HCT116 (cell line): ENCODE measurements at regions not wholly inside any gene's neighbourhood (a gene's known extent, or its start where the extent isn't known, plus 50 kb on each side); places are given as distances from the start of the nearest gene placed in this dataset.

ENCODE experiments used
- ATAC-seq: fragments of 200-7000 bp; cut with Tn5 transposase; 2 replicates; pipeline ENCODE4 v1.9.1; 2020; ENCODE audit warnings: mild to moderate bottlenecking, moderate library complexity
- BruUV-seq: library from RNA; stranded (reverse); fragments of 400-500 nt; replicated peaks from 2 replicates; lab custom pipeline; 2021; lab: Mats Ljungman, UMichigan
- CTCF ChIA-PET: fragments of 300-600 bp; sonication (Branson Sonifier 250); formaldehyde crosslinking; loops from one replicate; lab custom pipeline; 2021; ENCODE audit warnings: antibody characterized with exemption; lab: Charles Lee
- POLR2A ChIA-PET: fragments of 300-600, 350-600 bp; sonication (Branson Sonifier 250); formaldehyde crosslinking; loops from one replicate; lab custom pipeline; 2021; ENCODE audit warnings: antibody characterized with exemption; lab: Charles Lee
- RAD21 ChIA-PET, 2 experiments: fragments of 300-600 bp; sonication (Branson Sonifier 250); formaldehyde crosslinking; loops; one replicate each; lab custom pipeline; 2023; ENCODE audit warnings: low total read pairs in 2 of 2; ENCODE audit not compliant: uncharacterized antibody in 2 of 2, unreplicated experiment in 2 of 2, low non-redundant PET in 1 of 2; lab: Charles Lee
- DNase-seq: peaks from one replicate; pipeline ENCODE4 v3.0.0-alpha.2; 2010; ENCODE audit warnings: low read depth, low spot score
- H2AFZ ChIP-seq: fragments of 200-600 bp; shearing (Covaris generic), sonication (generic); 2 replicates; pipeline ENCODE4 v1.6.1; 2017; ENCODE audit warnings: low read depth, mixed run types, mixed read lengths, antibody characterized with exemption, low read length; ENCODE audit not compliant: poor library complexity, severe bottlenecking
- H3K27ac ChIP-seq: 2 replicates; pipeline ENCODE4 v1.5.1; 2012; ENCODE audit warnings: low read depth, low read length
- H3K27me3 ChIP-seq: fragments of 200-600 bp; sonication (generic); 2 replicates; pipeline ENCODE4 v1.6.1; 2016; ENCODE audit warnings: mixed run types, low read length, mixed read lengths; ENCODE audit not compliant: insufficient read depth
- H3K36me3 ChIP-seq, 2 experiments: fragments of 200-500 bp in 1 of 2; fragments of 200-600 bp in 1 of 2; sonication (Bioruptor generic) in 1 of 2; sonication (generic) in 1 of 2; 2 replicates each; pipeline versions ENCODE4 v1.5.1 to v1.6.1; 2014 to 2016; ENCODE audit warnings: low read length in 2 of 2, inconsistent platforms in 1 of 2, mixed read lengths in 1 of 2, mixed run types in 1 of 2; ENCODE audit not compliant: insufficient read depth in 2 of 2, control insufficient read depth in 1 of 2
- H3K4me1 ChIP-seq, 2 experiments: fragments of 200-600 bp in 1 of 2; sonication (generic) in 1 of 2; 2 replicates each; pipeline versions ENCODE4 v1.5.1 to v1.6.1; 2012 to 2017; ENCODE audit warnings: low read length in 2 of 2, inconsistent platforms in 1 of 2, mild to moderate bottlenecking in 1 of 2, mixed read lengths in 1 of 2, mixed run types in 1 of 2, moderate library complexity in 1 of 2; ENCODE audit not compliant: insufficient read depth in 2 of 2, control insufficient read depth in 1 of 2
- H3K4me2 ChIP-seq: fragments of 200-600 bp; sonication (generic); 2 replicates; pipeline ENCODE4 v1.6.1; 2017; ENCODE audit warnings: mixed run types, low read length, mixed read lengths
- H3K4me3 ChIP-seq, 2 experiments: fragments of 200-600 bp in 1 of 2; sonication (generic) in 1 of 2; replicated peaks in 1 of 2; 2 replicates each; pipeline ENCODE4 v1.5.1; 2011 to 2016; ENCODE audit warnings: low read length in 2 of 2, control low read depth in 1 of 2, low read depth in 1 of 2, mild to moderate bottlenecking in 1 of 2, mixed read lengths in 1 of 2, mixed run types in 1 of 2
- H3K79me2 ChIP-seq: fragments of 200-600 bp; sonication (generic); 2 replicates; pipeline ENCODE4 v1.6.1; 2017; ENCODE audit warnings: mild to moderate bottlenecking, mixed run types, low read length, moderate library complexity, mixed read lengths; ENCODE audit not compliant: insufficient read depth
- H3K9ac ChIP-seq: fragments of 200-600 bp; sonication (generic); 2 replicates; pipeline ENCODE4 v1.6.1; 2016; ENCODE audit warnings: low read length, mixed read lengths
- H3K9me2 ChIP-seq: fragments of 200-600 bp; sonication (generic), shearing (Covaris generic); 2 replicates; pipeline ENCODE4 v1.6.1; 2017; ENCODE audit warnings: mixed run types, mild to moderate bottlenecking, moderate library complexity; ENCODE audit not compliant: insufficient read depth
- H3K9me3 ChIP-seq, 2 experiments: fragments of 200-500 bp in 1 of 2; fragments of 200-600 bp in 1 of 2; sonication (Bioruptor generic) in 1 of 2; sonication (generic) in 1 of 2; 2 replicates each; pipeline ENCODE4 v1.6.1; 2014 to 2017; ENCODE audit warnings: low read length in 2 of 2, mixed read lengths in 2 of 2, inconsistent platforms in 1 of 2, low read depth in 1 of 2, mild to moderate bottlenecking in 1 of 2, mixed run types in 1 of 2, moderate library complexity in 1 of 2; ENCODE audit not compliant: control insufficient read depth in 1 of 2, insufficient read depth in 1 of 2
- H4K20me1 ChIP-seq: fragments of 200-600 bp; sonication (generic), shearing (Covaris generic); 2 replicates; pipeline ENCODE4 v1.6.1; 2017; ENCODE audit warnings: mixed run types, mild to moderate bottlenecking, moderate library complexity; ENCODE audit not compliant: insufficient read depth
- CBX3 ChIP-seq: IDR thresholded peaks from 2 replicates; pipeline ENCODE4 v1.6.1; 2012; ENCODE audit warnings: low read depth
- CEBPB ChIP-seq: IDR thresholded peaks from 2 replicates; pipeline ENCODE4 v1.6.1; 2012; ENCODE audit warnings: low read depth
- EGR1 ChIP-seq: IDR thresholded peaks from 2 replicates; pipeline ENCODE4 v1.6.1; 2012; ENCODE audit warnings: low read depth
- EZH2 ChIP-seq: fragments of 200-600 bp; sonication (generic); IDR thresholded peaks from 2 replicates; pipeline ENCODE4 v1.6.1; 2017; ENCODE audit warnings: antibody characterized with exemption, mixed run types
- EZH2phosphoT487 ChIP-seq: fragments of 200-600 bp; IDR thresholded peaks from 2 replicates; pipeline ENCODE4 v1.6.1; 2018; ENCODE audit warnings: antibody characterized with exemption, borderline replicate concordance
- FOSL1 ChIP-seq: IDR thresholded peaks from 2 replicates; pipeline ENCODE4 v1.6.1; 2012; ENCODE audit warnings: low read depth
- POLR2A ChIP-seq: IDR thresholded peaks from 2 replicates; pipeline ENCODE4 v1.7.0; 2011; ENCODE audit warnings: borderline replicate concordance; ENCODE audit not compliant: insufficient read depth, insufficient read length; ENCODE audit errors: extremely low read depth
- RAD21 ChIP-seq: IDR thresholded peaks from 2 replicates; pipeline ENCODE4 v1.6.1; 2012; ENCODE audit warnings: low read depth, mild to moderate bottlenecking
- SIN3A ChIP-seq: IDR thresholded peaks from 2 replicates; pipeline ENCODE4 v1.6.1; 2012; ENCODE audit warnings: low read depth
- SP1 ChIP-seq: IDR thresholded peaks from 2 replicates; pipeline ENCODE4 v1.6.1; 2012; ENCODE audit warnings: low read depth
- SRF ChIP-seq: IDR thresholded peaks from 2 replicates; pipeline ENCODE4 v1.6.1; 2012; ENCODE audit warnings: low read depth
- ZBTB33 ChIP-seq: IDR thresholded peaks from 2 replicates; pipeline ENCODE4 v1.6.1; 2011; ENCODE audit warnings: mild to moderate bottlenecking, low read length, moderate library complexity; ENCODE audit not compliant: insufficient replicate concordance; ENCODE audit errors: extremely low read depth
- ZFX ChIP-seq: fragments of 450-650 bp; IDR thresholded peaks from 2 replicates; pipeline ENCODE4 v1.6.1; 2017
- ZNF274 ChIP-seq: fragments of 200-500 bp; sonication (Bioruptor generic); IDR thresholded peaks from 2 replicates; pipeline ENCODE4 v1.6.1; 2014; ENCODE audit warnings: mild to moderate bottlenecking, low read depth, low read length, inconsistent platforms
- intact Hi-C: fragments of 100-400 bp; cut with micrococcal nuclease; formaldehyde crosslinking; loops from 2 replicates; pipeline ENCODE4 v1.10.0; 2022
- TF ChIP-seq, protein P1 (sequence below): IDR thresholded peaks from 2 replicates; pipeline ENCODE4 v1.6.1; 2012
- TF ChIP-seq, protein P2 (sequence below): IDR thresholded peaks from 2 replicates; pipeline ENCODE4 v1.6.1; 2012

GRCh38 chrX:22800360-22800759 lies 199.4 kb upstream of the DDX53 start:
- H2AFZ ChIP-seq = peak overlapping the region; percentile 54
- no peak overlapping the region for H3K4me3 ChIP-seq
- peak overlapping the region; percentile 37 for H3K4me2 ChIP-seq
- no peaks in the 10 kb centered on the region for H4K20me1 ChIP-seq
- H3K36me3 ChIP-seq = no peaks in the 10 kb centered on the region
- no peaks in the 10 kb centered on the region for H3K9me3 ChIP-seq
- ATAC-seq (peak; percentile 61), DNase-seq (no peak)
- BruUV-seq = no TSS peak
- TF ChIP-seq FOSL1 (0 out of 2 replicates have a peak, but pooled peaks have one; percentile 16), CEBPB (no peak), ZNF274 (no peak), EZH2phosphoT487 (no peak), EZH2 (no peak), CBX3 (0 out of 2 replicates have a peak, but pooled peaks have one; percentile 22), SP1 (no peak), SIN3A (no peak), ZFX (no peak), RAD21 (no peak), EGR1 (no peak), POLR2A (no peak), SRF (no peak), ZBTB33 (no peak)
- TF ChIP-seq, protein P1, sequence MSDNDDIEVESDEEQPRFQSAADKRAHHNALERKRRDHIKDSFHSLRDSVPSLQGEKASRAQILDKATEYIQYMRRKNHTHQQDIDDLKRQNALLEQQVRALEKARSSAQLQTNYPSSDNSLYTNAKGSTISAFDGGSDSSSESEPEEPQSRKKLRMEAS = peak; percentile 51; the same call in 1 of the 2 replicates
- TF ChIP-seq, protein P2, sequence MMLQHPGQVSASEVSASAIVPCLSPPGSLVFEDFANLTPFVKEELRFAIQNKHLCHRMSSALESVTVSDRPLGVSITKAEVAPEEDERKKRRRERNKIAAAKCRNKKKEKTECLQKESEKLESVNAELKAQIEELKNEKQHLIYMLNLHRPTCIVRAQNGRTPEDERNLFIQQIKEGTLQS = no peak
- no peak overlapping the region for H3K9ac ChIP-seq
- H3K79me2 ChIP-seq = no peaks in the 10 kb centered on the region
- peaks cover 3 to 5% of the 10 kb centered on the region in 2 experiments; a peak in 2 of 4 replicates for H3K4me1 ChIP-seq
- H3K9me2 ChIP-seq = no peaks in the 10 kb centered on the region
- ChIA-PET CTCF (no interaction called here), POLR2A (no interaction called here), RAD21 (no interaction called here)
- intact Hi-C loops = no loop called here
- H3K27ac ChIP-seq = no peak overlapping the region
- no peaks in the 10 kb centered on the region for H3K27me3 ChIP-seq
